ENCODE measurements at regions not wholly inside any gene's neighbourhood (a gene's known extent, or its start where the extent isn't known, plus 50 kb on each side); places are given as distances from the start of the nearest gene placed in this dataset.

DNA sequence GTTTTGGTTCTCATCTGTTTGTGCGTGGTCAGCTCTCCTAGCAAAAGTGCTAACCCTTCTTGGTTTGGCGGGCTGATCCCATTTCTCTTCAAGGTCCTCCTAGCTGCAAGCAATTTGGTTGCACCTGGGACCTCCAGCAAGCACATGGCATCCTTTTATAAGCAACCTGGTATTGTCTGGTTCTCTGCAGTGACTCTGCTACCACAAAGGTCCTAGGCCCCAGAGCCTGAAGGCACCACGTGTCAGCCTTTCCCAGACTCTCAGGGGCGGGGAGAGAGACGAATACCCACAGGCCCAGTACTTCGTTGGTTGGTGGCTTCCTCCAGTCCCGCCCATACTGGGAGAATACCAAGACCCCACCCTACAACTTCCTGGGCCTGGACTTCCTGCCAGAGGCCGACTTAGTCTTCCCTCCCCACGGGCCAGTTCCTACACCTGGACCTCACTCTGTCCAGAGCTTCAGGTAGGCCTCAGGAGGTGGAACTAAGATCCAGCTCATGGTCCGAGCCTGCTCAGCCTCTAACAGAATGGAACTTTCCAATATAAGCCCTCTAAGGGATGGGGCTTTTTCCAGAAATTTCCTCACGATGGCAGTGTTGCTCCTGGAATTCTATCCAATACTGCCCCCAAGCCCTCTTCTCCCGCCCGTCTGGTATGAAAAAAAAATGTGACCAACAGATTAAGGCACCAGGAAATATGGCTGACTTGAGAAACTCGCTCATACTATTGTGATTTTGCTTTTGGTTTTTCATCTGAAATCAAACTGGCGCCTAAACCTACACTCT is 192.5 kb upstream of the STK26 start (continued):
- TF ChIP-seq, protein P1, sequence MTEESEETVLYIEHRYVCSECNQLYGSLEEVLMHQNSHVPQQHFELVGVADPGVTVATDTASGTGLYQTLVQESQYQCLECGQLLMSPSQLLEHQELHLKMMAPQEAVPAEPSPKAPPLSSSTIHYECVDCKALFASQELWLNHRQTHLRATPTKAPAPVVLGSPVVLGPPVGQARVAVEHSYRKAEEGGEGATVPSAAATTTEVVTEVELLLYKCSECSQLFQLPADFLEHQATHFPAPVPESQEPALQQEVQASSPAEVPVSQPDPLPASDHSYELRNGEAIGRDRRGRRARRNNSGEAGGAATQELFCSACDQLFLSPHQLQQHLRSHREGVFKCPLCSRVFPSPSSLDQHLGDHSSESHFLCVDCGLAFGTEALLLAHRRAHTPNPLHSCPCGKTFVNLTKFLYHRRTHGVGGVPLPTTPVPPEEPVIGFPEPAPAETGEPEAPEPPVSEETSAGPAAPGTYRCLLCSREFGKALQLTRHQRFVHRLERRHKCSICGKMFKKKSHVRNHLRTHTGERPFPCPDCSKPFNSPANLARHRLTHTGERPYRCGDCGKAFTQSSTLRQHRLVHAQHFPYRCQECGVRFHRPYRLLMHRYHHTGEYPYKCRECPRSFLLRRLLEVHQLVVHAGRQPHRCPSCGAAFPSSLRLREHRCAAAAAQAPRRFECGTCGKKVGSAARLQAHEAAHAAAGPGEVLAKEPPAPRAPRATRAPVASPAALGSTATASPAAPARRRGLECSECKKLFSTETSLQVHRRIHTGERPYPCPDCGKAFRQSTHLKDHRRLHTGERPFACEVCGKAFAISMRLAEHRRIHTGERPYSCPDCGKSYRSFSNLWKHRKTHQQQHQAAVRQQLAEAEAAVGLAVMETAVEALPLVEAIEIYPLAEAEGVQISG (CRISPR knock-in tag; IDR thresholded peaks at IDR 0.05) = peak; percentile 70
- TF ChIP-seq CCDC6 (CRISPR knock-in tag; IDR thresholded peaks at IDR 0.05) (peak; percentile 30; the same call in 1 of the 2 replicates), KMT2B (CRISPR knock-in tag; IDR thresholded peaks at IDR 0.05) (peak; percentile 35; the same call in 1 of the 2 replicates), DMAP1 (CRISPR knock-in tag; IDR thresholded peaks at IDR 0.05) (peak; percentile 91), ZBTB42 (CRISPR knock-in tag; IDR thresholded peaks at IDR 0.05) (no peak), NFYB (CRISPR knock-in tag; IDR thresholded peaks at IDR 0.05) (peak; percentile 60), KDM6A (CRISPR knock-in tag; IDR thresholded peaks at IDR 0.05; ENCODE audit: low read depth) (no peak), STAG1 (CRISPR knock-in tag; IDR thresholded peaks at IDR 0.05) (peak; percentile 43), PCBP2 (optimal IDR thresholded peaks at IDR 0.05; ENCODE audit: low read depth, low read length, poor library complexity, severe bottlenecking) (no peak), ZNF746 (CRISPR knock-in tag; IDR thresholded peaks at IDR 0.05) (peak; percentile 39; the same call in 1 of the 2 replicates), RAD21 (CRISPR knock-in tag; IDR thresholded peaks at IDR 0.05) (peak; percentile 57; the same call in 1 of the 2 replicates), NFYC (CRISPR knock-in tag; IDR thresholded peaks at IDR 0.05) (peak; percentile 47; the same call in 1 of the 2 replicates), KLF15 (CRISPR knock-in tag; IDR thresholded peaks at IDR 0.05; ENCODE audit: borderline replicate concordance) (no peak), ZNF609 (CRISPR knock-in tag; IDR thresholded peaks at IDR 0.05; ENCODE audit: borderline replicate concordance) (no peak), HMGXB3 (CRISPR knock-in tag; IDR thresholded peaks at IDR 0.05; ENCODE audit: borderline replicate concordance) (0 out of 2 replicates have a peak, but pooled peaks have one; percentile 18)
- TF ChIP-seq, protein P2, sequence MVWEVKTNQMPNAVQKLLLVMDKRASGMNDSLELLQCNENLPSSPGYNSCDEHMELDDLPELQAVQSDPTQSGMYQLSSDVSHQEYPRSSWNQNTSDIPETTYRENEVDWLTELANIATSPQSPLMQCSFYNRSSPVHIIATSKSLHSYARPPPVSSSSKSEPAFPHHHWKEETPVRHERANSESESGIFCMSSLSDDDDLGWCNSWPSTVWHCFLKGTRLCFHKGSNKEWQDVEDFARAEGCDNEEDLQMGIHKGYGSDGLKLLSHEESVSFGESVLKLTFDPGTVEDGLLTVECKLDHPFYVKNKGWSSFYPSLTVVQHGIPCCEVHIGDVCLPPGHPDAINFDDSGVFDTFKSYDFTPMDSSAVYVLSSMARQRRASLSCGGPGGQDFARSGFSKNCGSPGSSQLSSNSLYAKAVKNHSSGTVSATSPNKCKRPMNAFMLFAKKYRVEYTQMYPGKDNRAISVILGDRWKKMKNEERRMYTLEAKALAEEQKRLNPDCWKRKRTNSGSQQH (CRISPR knock-in tag; IDR thresholded peaks at IDR 0.05; ENCODE audit: low read depth) = peak; percentile 57; the same call in 1 of the 2 replicates

Data from HepG2 (cell line).